Neuronal stem cell (in vitro differentiated cells): ENCODE measurements at regions not wholly inside any gene's neighbourhood (a gene's known extent, or its start where the extent isn't known, plus 50 kb on each side); places are given as distances from the start of the nearest gene placed in this dataset.
"Not testable (repeated sequence)": the region's sequence is repeated elsewhere in the genome, so short reads cannot be mapped to it uniquely, and the experiment has no call there.

Experiments used
- DNase-seq: peaks from one replicate; pipeline ENCODE4 v3.0.0-alpha.2; 2013; ENCODE audit warnings: low spot score
- H2AFZ ChIP-seq: one replicate; pipeline ENCODE4 v1.6.1; 2013; ENCODE audit warnings: mild to moderate bottlenecking, low read length, inconsistent platforms
- H2AK5ac ChIP-seq: 2 replicates; pipeline ENCODE4 v1.6.1; 2013; ENCODE audit warnings: low read depth, mild to moderate bottlenecking, inconsistent platforms, low read length, moderate library complexity, mixed read lengths
- H2BK120ac ChIP-seq: 2 replicates; pipeline ENCODE4 v1.6.1; 2013; ENCODE audit warnings: low read depth, mild to moderate bottlenecking, inconsistent platforms, low read length, moderate library complexity, mixed read lengths
- H2BK12ac ChIP-seq: one replicate; pipeline ENCODE4 v1.6.1; 2013; ENCODE audit warnings: low read length, inconsistent platforms
- H2BK15ac ChIP-seq: 2 replicates; pipeline ENCODE4 v1.6.1; 2013; ENCODE audit warnings: mild to moderate bottlenecking, low read length, inconsistent platforms, mixed read lengths
- H2BK5ac ChIP-seq: one replicate; pipeline ENCODE4 v1.6.1; 2013; ENCODE audit warnings: inconsistent platforms, mild to moderate bottlenecking, low read length, moderate library complexity
- H3K14ac ChIP-seq: one replicate; pipeline ENCODE4 v1.6.1; 2013; ENCODE audit warnings: low read length, inconsistent platforms
- H3K18ac ChIP-seq: 2 replicates; pipeline ENCODE4 v1.6.1; 2013; ENCODE audit warnings: low read length, inconsistent platforms
- H3K23ac ChIP-seq: 2 replicates; pipeline ENCODE4 v1.6.1; 2013; ENCODE audit warnings: low read depth, mild to moderate bottlenecking, mixed read lengths, low read length, inconsistent platforms; ENCODE audit not compliant: poor library complexity
- H3K27ac ChIP-seq: replicated peaks from 3 replicates; pipeline ENCODE4 v1.5.1; 2013; ENCODE audit warnings: low read length, inconsistent platforms
- H3K27me3 ChIP-seq, 3 experiments: 2 replicates each; pipeline ENCODE4 v1.6.1; 2013; ENCODE audit warnings: low read length in 3 of 3, mild to moderate bottlenecking in 2 of 3, inconsistent platforms in 1 of 3, low read depth in 1 of 3, mixed read lengths in 1 of 3, moderate library complexity in 1 of 3; ENCODE audit not compliant: control insufficient read depth in 3 of 3, insufficient read depth in 3 of 3
- H3K36me3 ChIP-seq, 2 donors: replicated peaks in 1 of 2; 2 replicates each; pipeline ENCODE4 v1.6.1; 2013; ENCODE audit warnings: low read length in 2 of 2; ENCODE audit not compliant: control insufficient read depth in 2 of 2, insufficient read depth in 2 of 2
- H3K4ac ChIP-seq: 2 replicates; pipeline ENCODE4 v1.6.1; 2013; ENCODE audit warnings: inconsistent platforms, mild to moderate bottlenecking, low read length, moderate library complexity
- H3K4me1 ChIP-seq, 2 donors: 1 replicate in 1 of 2; 2 replicates in 1 of 2; pipeline ENCODE4 v1.6.1; 2013; ENCODE audit warnings: low read length in 2 of 2, low read depth in 1 of 2; ENCODE audit not compliant: control insufficient read depth in 2 of 2, insufficient read depth in 1 of 2
- H3K4me2 ChIP-seq: one replicate; pipeline ENCODE4 v1.6.1; 2013; ENCODE audit warnings: mild to moderate bottlenecking, low read length, inconsistent platforms; ENCODE audit not compliant: insufficient read depth, poor library complexity, severe bottlenecking
- H3K4me3 ChIP-seq, 2 donors: 2 replicates each; pipeline ENCODE4 v1.5.1; 2013; ENCODE audit warnings: low read length in 2 of 2, mild to moderate bottlenecking in 2 of 2, inconsistent platforms in 1 of 2, moderate library complexity in 1 of 2
- H3K79me1 ChIP-seq: one replicate; pipeline ENCODE4 v1.6.1; 2013; ENCODE audit warnings: low read depth, mild to moderate bottlenecking, inconsistent platforms, low read length, moderate library complexity
- H3K9ac ChIP-seq: one replicate; pipeline ENCODE4 v1.6.1; 2013; ENCODE audit warnings: mild to moderate bottlenecking, low read depth, low read length, inconsistent platforms; ENCODE audit not compliant: poor library complexity
- H3K9me3 ChIP-seq, 2 donors: replicated peaks in 1 of 2; 2 replicates each; pipeline versions ENCODE3 to v1.6.1; 2013; ENCODE audit warnings: low read length in 2 of 2, mild to moderate bottlenecking in 2 of 2, inconsistent platforms in 1 of 2, low read depth in 1 of 2, mixed read lengths in 1 of 2, moderate library complexity in 1 of 2; ENCODE audit not compliant: control insufficient read depth in 2 of 2, insufficient read depth in 1 of 2
- H4K8ac ChIP-seq: one replicate; pipeline ENCODE4 v1.6.1; 2013; ENCODE audit warnings: low read depth, mild to moderate bottlenecking, inconsistent platforms, low read length, moderate library complexity
- H4K91ac ChIP-seq: one replicate; pipeline ENCODE4 v1.6.1; 2013; ENCODE audit warnings: low read length, low read depth, mild to moderate bottlenecking, inconsistent platforms; ENCODE audit not compliant: poor library complexity
- WGBS, 2 donors: extraction: QIAGEN DNeasy Blood & Tissue Kit; methylation state at CpG; one replicate each; pipeline ENCODE4 v1.1.7; 2013; ENCODE audit warnings: missing lambda C conversion rate in 2 of 2, mixed read lengths in 1 of 2; ENCODE audit not compliant: insufficient read length in 2 of 2, insufficient replicate concordance in 1 of 2; ENCODE audit errors: extremely low coverage in 2 of 2; 5-methylcytosine and 5-hydroxymethylcytosine counted together

GRCh38 chr3:145263458-145263857, 897.5 kb downstream of the PLOD2 start:
- not testable (repeated sequence) for H3K18ac ChIP-seq, H3K4me3 ChIP-seq, H4K91ac ChIP-seq, H3K9me3 ChIP-seq, H3K27ac ChIP-seq, H2BK120ac ChIP-seq, H3K14ac ChIP-seq, H3K4me2 ChIP-seq, H3K79me1 ChIP-seq, H2AFZ ChIP-seq, H3K9ac ChIP-seq, H3K4ac ChIP-seq, H3K23ac ChIP-seq, H2BK5ac ChIP-seq, DNase-seq, H2BK12ac ChIP-seq, H4K8ac ChIP-seq, H3K36me3 ChIP-seq, H2AK5ac ChIP-seq, H3K27me3 ChIP-seq, H2BK15ac ChIP-seq, H3K4me1 ChIP-seq
- no CpG with 5 or more reads among the region's 1 CpG for WGBS, 2 donors

- Histone ChIP-seq H3K4me3 (no peak overlapping the region), H3K79me1 (no peaks in the 10 kb centered on the region), H3K14ac (no peak overlapping the region), H4K8ac (no peak overlapping the region), H3K4me1 (no peaks in the 10 kb centered on the region), H3K36me3 (no peaks in the 10 kb centered on the region), H3K27me3 (no peaks in the 10 kb centered on the region), H2AK5ac (no peak overlapping the region), H2BK5ac (no peak overlapping the region), H3K4ac (no peak overlapping the region), H3K9ac (no peak overlapping the region), H2BK12ac (no peak overlapping the region), H2BK120ac (no peak overlapping the region), H3K18ac (no peak overlapping the region), H3K4me2 (no peak overlapping the region), H3K23ac (no peak overlapping the region), H3K9me3 (no peaks in the 10 kb centered on the region), H4K91ac (no peak overlapping the region), H3K27ac (no peak overlapping the region), H2AFZ (no peak overlapping the region), H2BK15ac (no peak overlapping the region)
- DNase-seq, result no peak
- no CpG with 5 or more reads among the region's 6 CpGs for WGBS, 2 donors
Measured at GRCh38 chr3:145266368-145266767, 894.6 kb downstream of the PLOD2 start.

- DNase-seq, result no peak
- Histone ChIP-seq H2AK5ac (no peak overlapping the region), H3K4me3 (no peak overlapping the region), H2BK5ac (no peak overlapping the region), H3K9me3 (no peaks in the 10 kb centered on the region), H3K4me2 (no peak overlapping the region), H2AFZ (no peak overlapping the region), H3K4me1 (no peaks in the 10 kb centered on the region), H3K14ac (no peak overlapping the region), H3K9ac (no peak overlapping the region), H2BK12ac (no peak overlapping the region), H3K18ac (no peak overlapping the region), H2BK120ac (no peak overlapping the region), H3K36me3 (no peaks in the 10 kb centered on the region), H3K27me3 (no peaks in the 10 kb centered on the region), H3K79me1 (no peaks in the 10 kb centered on the region), H3K23ac (no peak overlapping the region), H4K91ac (no peak overlapping the region), H3K4ac (no peak overlapping the region), H2BK15ac (no peak overlapping the region), H4K8ac (no peak overlapping the region), H3K27ac (no peak overlapping the region)
- no CpG with 5 or more reads among the region's 3 CpGs for WGBS, 2 donors
Measured at GRCh38 chr3:145269106-145269505, 891.9 kb downstream of the PLOD2 start.

- Histone ChIP-seq H3K79me1 (no peaks in the 10 kb centered on the region), H3K27ac (no peak overlapping the region), H4K8ac (no peak overlapping the region), H3K4me2 (no peak overlapping the region), H3K9me3 (peaks cover 0 to 3% of the 10 kb centered on the region in 2 donors), H3K4ac (no peak overlapping the region), H3K4me3 (no peak overlapping the region), H3K4me1 (no peaks in the 10 kb centered on the region), H2AK5ac (no peak overlapping the region), H3K36me3 (no peaks in the 10 kb centered on the region), H2BK12ac (no peak overlapping the region), H3K14ac (no peak overlapping the region), H2BK5ac (no peak overlapping the region), H3K27me3 (no peaks in the 10 kb centered on the region), H3K23ac (no peak overlapping the region), H4K91ac (no peak overlapping the region), H2BK15ac (no peak overlapping the region), H3K18ac (no peak overlapping the region), H2BK120ac (no peak overlapping the region), H2AFZ (no peak overlapping the region), H3K9ac (no peak overlapping the region)
- WGBS, 2 donors, result no CpG with 5 or more reads among the region's 3 CpGs
- DNase-seq, result no peak
Measured at GRCh38 chr3:145272684-145273083, 888.3 kb downstream of the PLOD2 start.
